Panc1 (cell line): ENCODE measurements at regions not wholly inside any gene's neighbourhood (a gene's known extent, or its start where the extent isn't known, plus 50 kb on each side); places are given as distances from the start of the nearest gene placed in this dataset.

Experiments
- ATAC-seq: fragments of 200-7000 bp; cut with Tn5 transposase; 2 replicates; pipeline ENCODE4 v1.9.1; 2020; ENCODE audit warnings: mild to moderate bottlenecking, moderate library complexity
- BruUV-seq: library from RNA; stranded (reverse); fragments of 400-500 nt; replicated peaks from 2 replicates; lab custom pipeline; 2021; lab: Mats Ljungman, UMichigan
- CTCF ChIA-PET: fragments of 300-600 bp; sonication (Branson Sonifier 250); formaldehyde crosslinking; loops from one replicate; lab custom pipeline; 2022; ENCODE audit warnings: antibody characterized with exemption; lab: Charles Lee
- POLR2A ChIA-PET: fragments of 300-600 bp; sonication (Branson Sonifier 250); formaldehyde crosslinking; loops from one replicate; lab custom pipeline; 2022; ENCODE audit warnings: antibody characterized with exemption; lab: Charles Lee
- DNase-seq: peaks from one replicate; pipeline ENCODE4 v3.0.0-alpha.2; 2010; ENCODE audit warnings: low read depth, low spot score
- H3K27ac ChIP-seq: 2 replicates; pipeline ENCODE4 v1.5.1; 2011; ENCODE audit warnings: mild to moderate bottlenecking, low read length, inconsistent platforms
- H3K27me3 ChIP-seq: fragments of 200-500 bp; sonication (Bioruptor generic); 2 replicates; pipeline ENCODE4 v1.6.0; 2014; ENCODE audit warnings: low read length, inconsistent platforms; ENCODE audit not compliant: control insufficient read depth, insufficient read depth
- H3K36me3 ChIP-seq: fragments of 200-500 bp; sonication (Bioruptor generic); 2 replicates; pipeline ENCODE4 v1.5.1; 2014; ENCODE audit warnings: inconsistent platforms, mild to moderate bottlenecking, low read length, moderate library complexity; ENCODE audit not compliant: control insufficient read depth, insufficient read depth
- H3K4me1 ChIP-seq: 2 replicates; pipeline ENCODE4 v1.5.1; 2011; ENCODE audit warnings: inconsistent platforms, mild to moderate bottlenecking, low read length, moderate library complexity; ENCODE audit not compliant: control insufficient read depth, insufficient read depth
- H3K4me3 ChIP-seq, 2 experiments: 2 replicates each; pipeline ENCODE4 v1.5.1; 2011 to 2012; ENCODE audit warnings: low read depth in 2 of 2, low read length in 2 of 2, mild to moderate bottlenecking in 2 of 2, inconsistent platforms in 1 of 2, moderate library complexity in 1 of 2
- H3K9me3 ChIP-seq: fragments of 200-500 bp; sonication (Bioruptor generic); 2 replicates; pipeline ENCODE4 v1.5.1; 2014; ENCODE audit warnings: low read depth, mild to moderate bottlenecking, inconsistent platforms, low read length, moderate library complexity; ENCODE audit not compliant: control insufficient read depth, insufficient read depth
- CTCF ChIP-seq: fragments of 450-650 bp; IDR thresholded peaks from 2 replicates; pipeline ENCODE4 v1.5.1; 2017; ENCODE audit warnings: mild to moderate bottlenecking
- POLR2AphosphoS5 ChIP-seq: IDR thresholded peaks from 2 replicates; pipeline ENCODE4 v1.6.1; 2012; ENCODE audit warnings: mild to moderate bottlenecking, low read depth, low read length, moderate library complexity
- REST ChIP-seq, 2 experiments: IDR thresholded peaks; 2 replicates each; pipeline ENCODE4 v1.6.1; 2011 to 2012; ENCODE audit warnings: low read depth in 2 of 2, control low read depth in 1 of 2, low read length in 1 of 2, mild to moderate bottlenecking in 1 of 2, moderate library complexity in 1 of 2; ENCODE audit not compliant: insufficient read depth in 1 of 2
- SIN3A ChIP-seq: IDR thresholded peaks from 2 replicates; pipeline ENCODE4 v1.6.1; 2012; ENCODE audit warnings: low read depth, mild to moderate bottlenecking, low read length, moderate library complexity, borderline replicate concordance; ENCODE audit not compliant: insufficient read depth
- TCF7L2 ChIP-seq: IDR thresholded peaks from 2 replicates; pipeline ENCODE4 v1.6.1; 2011; ENCODE audit warnings: mild to moderate bottlenecking, low read depth, low read length, inconsistent platforms
- in situ Hi-C: cut with HindIII; loops from 2 replicates; pipeline ENCODE4 v1.10.0; 2016; ENCODE audit warnings: low sequenced_read_pairs, low pct_unique_long_range_greater_than_20kb
- intact Hi-C: fragments of 100-400 bp; cut with micrococcal nuclease; formaldehyde crosslinking; loops from one replicate; pipeline ENCODE4 v1.10.0; 2022; ENCODE audit not compliant: unreplicated experiment

- H3K27me3 ChIP-seq: no peaks in the 10 kb centered on the region
- H3K4me1 ChIP-seq: no peaks in the 10 kb centered on the region
- H3K27ac ChIP-seq: no peak overlapping the region
- TF ChIP-seq SIN3A (no peak), POLR2AphosphoS5 (no peak), CTCF (no peak), REST (IDR thresholded peaks at IDR 0.05; ENCODE audit: insufficient read depth in 1 of 2, low read depth in 2 of 2, low read length in 1 of 2) (no peak), TCF7L2 (no peak)
- H3K9me3 ChIP-seq: no peaks in the 10 kb centered on the region
- ChIA-PET CTCF (no interaction called here), POLR2A (no interaction called here)
- H3K4me3 ChIP-seq: no peak overlapping the region
- in situ Hi-C loops: no loop called here
- intact Hi-C loops: no loop called here
- BruUV-seq: no TSS peak
- DNase-seq: no peak
- ATAC-seq: no peak
- H3K36me3 ChIP-seq: no peaks in the 10 kb centered on the region
These were observed 236.0 kb downstream of the UTP18 start for GRCh38 chr17:51496378-51496777.

GRCh38 chr17:51499897-51500296, 239.6 kb downstream of the UTP18 start:
- BruUV-seq: no TSS peak
- TF ChIP-seq CTCF (no peak), TCF7L2 (no peak), POLR2AphosphoS5 (no peak), SIN3A (no peak)
- intact Hi-C loops: no loop called here
- CTCF ChIA-PET: no interaction called here
- H3K4me3 ChIP-seq: no peak overlapping the region
- no peak for DNase-seq
- H3K27me3 ChIP-seq: peaks cover 3% of the 10 kb centered on the region; the same call in 1 of the 2 replicates
- no peak overlapping the region for H3K27ac ChIP-seq
- no peaks in the 10 kb centered on the region for H3K36me3 ChIP-seq
- H3K9me3 ChIP-seq: no peaks in the 10 kb centered on the region
- H3K4me1 ChIP-seq: no peaks in the 10 kb centered on the region
- no peak for ATAC-seq
- in situ Hi-C loops: no loop called here
- POLR2A ChIA-PET: no interaction called here
